ENCODE measurements at regions not wholly inside any gene's neighbourhood (a gene's known extent, or its start where the extent isn't known, plus 50 kb on each side); places are given as distances from the start of the nearest gene placed in this dataset.

- TF ChIP-seq CTCF (conservative IDR thresholded peaks at IDR 0.05 in 1 of 2, IDR thresholded peaks at IDR 0.05 in 1 of 2; ENCODE audit: extremely low read depth in 1 of 2, insufficient read depth in 1 of 2, low read depth in 1 of 2, low read length in 2 of 2) (no peak), EZH2 (IDR thresholded peaks at IDR 0.05; ENCODE audit: borderline replicate concordance, low read length) (no peak)
Measured at GRCh38 chr10:129383651-129384050, 83.4 kb upstream of the MGMT start.

Measured in mammary epithelial cell (primary cell).